ENCODE measurements at regions not wholly inside any gene's neighbourhood (a gene's known extent, or its start where the extent isn't known, plus 50 kb on each side); places are given as distances from the start of the nearest gene placed in this dataset.

- intact Hi-C loops (cut with micrococcal nuclease; ENCODE audit: unreplicated experiment) = no loop called here
- Histone ChIP-seq H3K4me3 (ENCODE audit: low read depth in 2 of 2, low read length in 2 of 2) (no peak overlapping the region), H3K27me3 (ENCODE audit: control insufficient read depth, insufficient read depth, low read length) (no peaks in the 10 kb centered on the region), H3K36me3 (ENCODE audit: control insufficient read depth, insufficient read depth, low read length) (no peaks in the 10 kb centered on the region), H3K4me1 (ENCODE audit: control insufficient read depth, insufficient read depth, low read length) (no peaks in the 10 kb centered on the region), H3K27ac (ENCODE audit: low read length) (no peak overlapping the region), H3K9me3 (ENCODE audit: control insufficient read depth, insufficient read depth, low read depth, low read length) (no peaks in the 10 kb centered on the region)
- DNase-seq (ENCODE audit: low read depth, low spot score) (no peak), ATAC-seq (no peak)
- no TSS peak for BruUV-seq (replicated peaks)
- in situ Hi-C loops (cut with HindIII; ENCODE audit: low pct_unique_long_range_greater_than_20kb, low sequenced_read_pairs) = no loop called here
- POLR2A ChIA-PET = no interaction called here
- TF ChIP-seq CTCF (IDR thresholded peaks at IDR 0.05) = no peak
- no peak for TF ChIP-seq TCF7L2 (IDR thresholded peaks at IDR 0.05; ENCODE audit: low read depth, low read length)
- TF ChIP-seq REST (IDR thresholded peaks at IDR 0.05; ENCODE audit: insufficient read depth in 1 of 2, low read depth in 2 of 2, low read length in 1 of 2) = no peak
- TF ChIP-seq POLR2AphosphoS5 (IDR thresholded peaks at IDR 0.05; ENCODE audit: low read depth, low read length) = no peak
- TF ChIP-seq SIN3A (IDR thresholded peaks at IDR 0.05; ENCODE audit: borderline replicate concordance, insufficient read depth, low read depth, low read length) = no peak
- CTCF ChIA-PET = no interaction called here
Measured at GRCh38 chr13:73369095-73369494, 310.3 kb downstream of the KLF5 start.

GRCh38 chr13:73368608-73369007 is 309.8 kb downstream of the KLF5 start:
- H3K27ac ChIP-seq (ENCODE audit: low read length) = no peak overlapping the region
- ChIA-PET CTCF (no interaction called here), POLR2A (no interaction called here)
- H3K36me3 ChIP-seq (ENCODE audit: control insufficient read depth, insufficient read depth, low read length) = no peaks in the 10 kb centered on the region
- no peaks in the 10 kb centered on the region for H3K9me3 ChIP-seq (ENCODE audit: control insufficient read depth, insufficient read depth, low read depth, low read length)
- in situ Hi-C loops (cut with HindIII; ENCODE audit: low pct_unique_long_range_greater_than_20kb, low sequenced_read_pairs) = no loop called here
- H3K4me3 ChIP-seq (ENCODE audit: low read depth in 2 of 2, low read length in 2 of 2) = no peak overlapping the region
- intact Hi-C loops (cut with micrococcal nuclease; ENCODE audit: unreplicated experiment) = no loop called here
- TF ChIP-seq REST (IDR thresholded peaks at IDR 0.05; ENCODE audit: insufficient read depth in 1 of 2, low read depth in 2 of 2, low read length in 1 of 2) (no peak), TCF7L2 (IDR thresholded peaks at IDR 0.05; ENCODE audit: low read depth, low read length) (no peak), CTCF (IDR thresholded peaks at IDR 0.05) (no peak), SIN3A (IDR thresholded peaks at IDR 0.05; ENCODE audit: borderline replicate concordance, insufficient read depth, low read depth, low read length) (no peak), POLR2AphosphoS5 (IDR thresholded peaks at IDR 0.05; ENCODE audit: low read depth, low read length) (no peak)
- ATAC-seq (no peak), DNase-seq (ENCODE audit: low read depth, low spot score) (no peak)
- H3K4me1 ChIP-seq (ENCODE audit: control insufficient read depth, insufficient read depth, low read length) = no peaks in the 10 kb centered on the region
- H3K27me3 ChIP-seq (ENCODE audit: control insufficient read depth, insufficient read depth, low read length) = no peaks in the 10 kb centered on the region
- no TSS peak for BruUV-seq (replicated peaks)
